GM06990 (cell line): ENCODE measurements at regions not wholly inside any gene's neighbourhood (a gene's known extent, or its start where the extent isn't known, plus 50 kb on each side); places are given as distances from the start of the nearest gene placed in this dataset.

ENCODE experiments used
- DNase-seq: peaks from one replicate; pipeline ENCODE4 v3.0.0-alpha.2; 2011; ENCODE audit not compliant: insufficient read length; ENCODE audit errors: extremely low read depth
- H3K27me3 ChIP-seq: replicated peaks from 2 replicates; pipeline ENCODE4 v1.6.0; 2011; ENCODE audit warnings: low read length; ENCODE audit not compliant: control insufficient read depth, insufficient read depth
- H3K36me3 ChIP-seq: 2 replicates; pipeline ENCODE4 v1.5.1; 2011; ENCODE audit warnings: low read length; ENCODE audit not compliant: control insufficient read depth, insufficient read depth
- H3K4me3 ChIP-seq: replicated peaks from 2 replicates; pipeline ENCODE4 v1.5.1; 2011; ENCODE audit warnings: low read depth, mild to moderate bottlenecking, control low read depth, low read length
- TF ChIP-seq, protein P1 (sequence below): IDR thresholded peaks from 2 replicates; pipeline ENCODE4 v1.5.1; 2011; ENCODE audit warnings: low read length, control low read depth, mild to moderate bottlenecking, inconsistent platforms; ENCODE audit not compliant: insufficient read depth, poor library complexity, severe bottlenecking

- Histone ChIP-seq H3K27me3 (no peaks in the 10 kb centered on the region), H3K36me3 (no peaks in the 10 kb centered on the region), H3K4me3 (no peak overlapping the region)
- TF ChIP-seq, protein P1, sequence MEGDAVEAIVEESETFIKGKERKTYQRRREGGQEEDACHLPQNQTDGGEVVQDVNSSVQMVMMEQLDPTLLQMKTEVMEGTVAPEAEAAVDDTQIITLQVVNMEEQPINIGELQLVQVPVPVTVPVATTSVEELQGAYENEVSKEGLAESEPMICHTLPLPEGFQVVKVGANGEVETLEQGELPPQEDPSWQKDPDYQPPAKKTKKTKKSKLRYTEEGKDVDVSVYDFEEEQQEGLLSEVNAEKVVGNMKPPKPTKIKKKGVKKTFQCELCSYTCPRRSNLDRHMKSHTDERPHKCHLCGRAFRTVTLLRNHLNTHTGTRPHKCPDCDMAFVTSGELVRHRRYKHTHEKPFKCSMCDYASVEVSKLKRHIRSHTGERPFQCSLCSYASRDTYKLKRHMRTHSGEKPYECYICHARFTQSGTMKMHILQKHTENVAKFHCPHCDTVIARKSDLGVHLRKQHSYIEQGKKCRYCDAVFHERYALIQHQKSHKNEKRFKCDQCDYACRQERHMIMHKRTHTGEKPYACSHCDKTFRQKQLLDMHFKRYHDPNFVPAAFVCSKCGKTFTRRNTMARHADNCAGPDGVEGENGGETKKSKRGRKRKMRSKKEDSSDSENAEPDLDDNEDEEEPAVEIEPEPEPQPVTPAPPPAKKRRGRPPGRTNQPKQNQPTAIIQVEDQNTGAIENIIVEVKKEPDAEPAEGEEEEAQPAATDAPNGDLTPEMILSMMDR, result no peak
- no peak for DNase-seq
These were observed 371.1 kb downstream of the DHX35 start for GRCh38 chr20:39333211-39333610.

GRCh38 chr20:39328347-39328746 lies 366.2 kb downstream of the DHX35 start:
- Histone ChIP-seq H3K36me3 (no peaks in the 10 kb centered on the region), H3K27me3 (no peaks in the 10 kb centered on the region), H3K4me3 (no peak overlapping the region)
- TF ChIP-seq, protein P1, result no peak
- no peak for DNase-seq

DNA sequence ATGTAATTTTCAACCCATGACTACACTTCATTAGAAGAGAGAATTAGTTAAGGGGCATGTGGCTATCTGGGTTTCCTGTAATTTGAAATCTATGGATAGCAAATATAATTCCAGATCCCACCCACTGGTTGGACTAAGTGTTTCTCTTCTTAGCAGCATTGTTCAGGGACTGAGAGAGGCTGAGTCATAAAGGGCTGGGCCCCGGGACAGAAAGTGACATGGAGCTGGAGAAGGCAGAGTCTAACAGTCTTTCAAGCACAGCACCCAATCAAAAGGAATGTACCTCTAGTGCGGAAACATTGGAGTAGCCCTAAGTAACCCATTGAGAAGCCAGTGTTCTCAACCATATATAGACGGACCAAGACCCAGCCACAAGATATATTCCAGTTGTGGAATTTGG lies 363.9 kb downstream of the DHX35 start:
- no peaks in the 10 kb centered on the region for H3K27me3 ChIP-seq
- DNase-seq, result no peak
- no peaks in the 10 kb centered on the region for H3K36me3 ChIP-seq
- TF ChIP-seq, protein P1, result no peak
- no peak overlapping the region for H3K4me3 ChIP-seq

GRCh38 chr20:39318911-39319310 lies 356.8 kb downstream of the DHX35 start:
- DNase-seq, result no peak
- Histone ChIP-seq H3K4me3 (no peak overlapping the region), H3K27me3 (no peaks in the 10 kb centered on the region), H3K36me3 (no peaks in the 10 kb centered on the region)
- TF ChIP-seq, protein P1, result no peak

DNA sequence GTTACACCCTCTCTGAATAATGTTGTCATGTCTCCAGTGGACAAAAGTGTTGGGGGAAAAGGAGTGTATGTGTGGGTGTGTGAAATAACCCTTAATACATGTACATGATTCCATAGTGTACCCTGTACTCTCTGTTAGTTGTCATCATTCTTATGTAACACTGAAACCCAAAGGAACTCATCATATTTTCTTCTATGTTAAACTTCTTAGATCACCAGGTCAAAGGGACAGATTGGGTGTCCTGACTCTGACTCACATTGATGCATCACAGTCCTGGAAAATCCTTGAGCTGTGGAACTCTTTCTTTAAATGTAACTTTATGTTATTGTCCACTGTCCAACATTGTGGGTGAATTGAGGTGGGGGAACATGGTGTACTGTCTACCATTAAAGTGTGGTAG lies 350.5 kb downstream of the DHX35 start:
- Histone ChIP-seq H3K4me3 (no peak overlapping the region), H3K27me3 (no peaks in the 10 kb centered on the region; the same call in 1 of the 2 replicates), H3K36me3 (no peaks in the 10 kb centered on the region)
- TF ChIP-seq, protein P1, result no peak
- DNase-seq, result no peak

- TF ChIP-seq, protein P1, result no peak
- no peaks in the 10 kb centered on the region; the same call in 1 of the 2 replicates for H3K27me3 ChIP-seq
- H3K36me3 ChIP-seq, result no peaks in the 10 kb centered on the region
- H3K4me3 ChIP-seq, result no peak overlapping the region
- DNase-seq, result no peak
These were observed 349.8 kb downstream of the DHX35 start for GRCh38 chr20:39311851-39312506.
